Suppressor macrophage treated with lipopolysaccharide for 4 hours (primary cell): ENCODE measurements at regions not wholly inside any gene's neighbourhood (a gene's known extent, or its start where the extent isn't known, plus 50 kb on each side); places are given as distances from the start of the nearest gene placed in this dataset.
"Not testable (repeated sequence)": the region's sequence is repeated elsewhere in the genome, so short reads cannot be mapped to it uniquely, and the experiment has no call there.

Experiments used
- DNase-seq: peaks from one replicate; pipeline ENCODE4 v3.0.0-alpha.2; 2020

GRCh38 chr16:65279576-65279975 is 157.7 kb upstream of the CDH11 start:
- DNase-seq = no peak

- no peak for DNase-seq
Measured at GRCh38 chr16:65278874-65279273, 157.0 kb upstream of the CDH11 start.

GRCh38 chr16:65274566-65274965 is 152.7 kb upstream of the CDH11 start:
- no peak for DNase-seq

DNA sequence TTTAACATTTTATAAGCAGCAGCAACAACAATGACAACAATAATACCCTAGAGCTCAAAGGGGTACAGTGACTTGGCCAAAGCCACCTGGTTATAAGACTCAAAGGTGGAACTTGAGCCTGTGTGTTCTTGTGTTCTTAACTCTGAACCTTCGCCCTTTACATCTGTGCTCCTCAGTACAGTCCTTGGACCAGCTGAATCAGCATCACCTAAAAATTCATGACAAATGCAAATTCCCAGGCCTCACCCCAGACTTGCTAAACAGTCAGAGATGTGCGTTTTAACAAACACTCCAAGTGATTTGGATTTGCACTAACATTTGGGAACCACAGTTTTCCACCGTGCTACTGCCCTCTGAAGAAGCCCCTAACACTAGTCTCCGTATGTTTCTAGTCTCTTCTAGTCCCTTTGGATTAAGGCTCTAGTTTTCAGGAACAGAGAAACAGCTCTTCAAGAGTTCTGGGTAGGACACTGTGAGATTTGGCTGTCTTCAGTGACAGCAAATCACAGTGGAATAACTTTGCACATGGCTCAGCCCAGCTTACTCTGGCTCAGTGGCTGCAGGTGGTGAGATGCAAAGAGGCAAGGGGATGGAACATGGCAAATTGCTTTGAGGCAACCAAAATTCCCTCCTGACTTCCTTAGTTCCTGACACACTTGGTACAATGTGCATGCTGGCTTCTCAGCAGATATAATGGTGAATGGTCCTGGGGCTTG is 151.0 kb upstream of the CDH11 start:
- DNase-seq = no peak

- no peak for DNase-seq
Measured at GRCh38 chr16:65271996-65272395, 150.1 kb upstream of the CDH11 start.

- DNase-seq = no peak
Measured at GRCh38 chr16:65268331-65268730, 146.5 kb upstream of the CDH11 start.

DNA sequence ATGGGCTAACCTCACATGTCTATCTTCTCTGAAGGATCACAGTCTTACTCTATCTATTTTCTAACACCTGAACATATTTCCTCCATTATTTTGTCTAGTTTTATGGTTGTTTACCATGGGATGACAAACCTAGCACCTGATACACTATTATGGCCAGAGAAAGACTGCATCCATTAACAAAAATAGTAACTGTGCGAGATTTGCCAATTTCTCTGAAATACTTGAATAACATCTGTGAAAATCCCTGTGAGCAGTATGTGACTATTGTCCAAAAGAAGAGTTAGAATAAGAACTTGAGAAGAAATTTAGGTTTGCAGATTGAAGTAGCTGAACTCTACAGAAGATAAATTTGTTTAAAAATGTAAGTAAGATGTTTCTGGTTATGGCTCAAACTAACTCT is 142.0 kb upstream of the CDH11 start:
- DNase-seq = no peak

DNA sequence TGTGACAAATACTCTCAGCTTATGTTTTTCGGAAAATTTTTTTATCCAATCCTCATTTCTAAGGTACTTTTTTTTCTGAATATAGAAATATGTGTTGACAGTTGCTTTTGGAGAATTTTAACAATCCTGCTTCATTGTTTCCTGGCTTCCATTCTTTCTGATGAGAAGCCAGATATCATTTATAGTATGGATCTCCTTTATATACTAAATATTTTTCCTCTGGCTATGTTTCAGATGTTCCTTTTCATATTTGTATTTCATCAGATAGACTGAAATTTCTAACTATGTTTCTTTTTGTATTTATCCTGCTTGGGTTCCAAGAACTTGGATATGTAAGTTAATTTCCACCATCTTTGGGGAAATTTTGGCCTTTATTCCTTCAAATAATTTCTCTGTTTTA is 138.9 kb upstream of the CDH11 start:
- no peak for DNase-seq

GRCh38 chr16:65254144-65254543 is 132.3 kb upstream of the CDH11 start:
- DNase-seq = no peak

DNA sequence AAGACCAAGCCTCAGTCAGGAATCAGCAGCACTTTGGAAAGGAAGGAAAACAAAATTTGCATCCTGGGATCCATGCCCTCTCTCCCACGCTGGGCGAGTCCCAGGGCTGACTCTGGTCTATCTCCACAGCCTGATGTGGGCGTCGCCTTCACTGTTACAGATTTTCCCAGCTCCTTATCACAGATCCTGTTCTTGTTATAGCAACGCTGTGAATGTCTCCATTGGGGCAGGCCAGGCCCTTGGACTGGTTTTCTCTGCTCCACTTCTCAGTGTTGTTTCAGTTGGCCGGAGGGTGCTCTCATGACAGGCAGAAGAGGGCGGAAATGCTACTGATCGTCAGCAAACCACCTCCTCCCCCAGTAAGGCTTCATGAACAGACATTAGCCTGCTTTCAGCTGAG is 127.9 kb upstream of the CDH11 start:
- no peak for DNase-seq

- DNase-seq = no peak
Measured at GRCh38 chr16:65244787-65245186, 122.9 kb upstream of the CDH11 start.

- DNase-seq = no peak
Measured at GRCh38 chr16:65235339-65236177, 113.7 kb upstream of the CDH11 start.

- DNase-seq = not testable (repeated sequence)
Measured at GRCh38 chr16:65234721-65235320, 113.0 kb upstream of the CDH11 start.

DNA sequence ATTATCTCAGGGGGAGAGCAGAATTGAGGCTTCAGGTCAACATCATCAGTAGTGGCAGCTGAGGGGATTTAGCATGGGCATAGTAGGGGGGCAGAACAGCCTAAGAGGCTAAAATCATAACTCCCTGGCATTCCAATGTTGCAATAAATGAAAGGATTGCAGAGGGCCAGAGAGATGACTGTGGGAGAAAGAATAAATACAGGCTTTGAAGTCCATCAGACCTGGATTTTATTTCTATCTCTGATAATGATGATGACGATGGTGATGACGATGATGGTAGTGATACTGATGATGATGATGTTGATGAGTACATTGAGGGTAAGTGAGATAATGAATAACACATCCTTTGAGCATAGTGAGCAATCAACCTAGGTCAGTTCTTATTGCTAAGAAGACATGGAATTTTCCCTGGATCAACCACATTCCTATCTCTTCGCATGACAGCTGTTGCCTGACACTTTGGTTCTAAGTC is 107.4 kb upstream of the CDH11 start:
- DNase-seq = no peak

DNA sequence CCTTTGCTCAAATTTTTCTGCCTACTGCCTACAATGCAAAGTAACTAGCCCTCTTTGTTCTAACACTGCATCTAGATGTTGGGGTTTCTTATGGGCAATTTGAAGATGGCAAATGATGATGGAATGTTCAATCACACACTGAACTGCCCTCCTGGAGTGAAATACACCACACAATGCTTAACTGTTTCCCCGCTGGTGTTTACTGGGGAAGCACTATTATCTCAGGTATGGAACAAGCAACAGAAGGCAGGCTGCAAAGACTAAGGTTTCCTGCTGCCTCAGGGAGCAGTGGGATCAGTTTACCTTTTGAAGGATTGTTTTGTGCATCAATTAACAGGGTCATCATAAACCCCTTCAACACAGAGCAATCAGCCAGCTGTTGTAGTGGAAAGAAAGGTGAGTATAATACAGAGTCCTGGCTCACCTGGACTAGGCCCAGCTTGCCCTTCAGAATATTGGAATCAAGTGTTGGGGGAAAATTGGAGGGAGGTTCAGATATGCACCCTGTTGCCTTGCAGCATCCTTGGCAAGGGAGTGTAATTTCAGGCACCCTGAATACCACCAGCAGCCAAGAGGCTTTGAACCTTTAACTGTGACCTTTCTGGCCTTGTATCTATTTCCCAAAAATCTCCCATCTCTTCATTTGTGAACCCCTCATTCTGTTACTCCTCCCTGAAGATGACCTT is 105.4 kb upstream of the CDH11 start:
- DNase-seq = no peak

GRCh38 chr16:65226077-65226476 is 104.2 kb upstream of the CDH11 start:
- DNase-seq = no peak

DNA sequence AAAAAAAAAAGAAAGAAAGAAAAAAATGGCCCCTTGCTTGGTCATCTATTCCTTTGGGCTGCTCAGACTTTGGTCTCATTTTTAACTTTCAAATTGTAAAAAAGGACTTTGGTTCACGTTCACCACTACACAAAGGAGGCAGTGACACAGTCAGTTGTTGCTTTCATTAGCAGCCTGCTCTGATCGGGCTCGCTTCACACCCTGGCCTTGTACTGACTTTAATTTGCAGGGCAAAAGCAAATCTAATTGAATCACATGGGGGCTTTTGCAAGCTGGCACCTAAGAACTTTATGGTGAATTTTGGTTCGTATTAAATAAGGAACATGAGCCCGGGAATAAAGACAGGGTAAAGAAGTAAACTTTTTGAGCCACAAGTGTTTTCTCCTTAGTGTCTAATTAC is 103.6 kb upstream of the CDH11 start:
- DNase-seq = no peak

DNA sequence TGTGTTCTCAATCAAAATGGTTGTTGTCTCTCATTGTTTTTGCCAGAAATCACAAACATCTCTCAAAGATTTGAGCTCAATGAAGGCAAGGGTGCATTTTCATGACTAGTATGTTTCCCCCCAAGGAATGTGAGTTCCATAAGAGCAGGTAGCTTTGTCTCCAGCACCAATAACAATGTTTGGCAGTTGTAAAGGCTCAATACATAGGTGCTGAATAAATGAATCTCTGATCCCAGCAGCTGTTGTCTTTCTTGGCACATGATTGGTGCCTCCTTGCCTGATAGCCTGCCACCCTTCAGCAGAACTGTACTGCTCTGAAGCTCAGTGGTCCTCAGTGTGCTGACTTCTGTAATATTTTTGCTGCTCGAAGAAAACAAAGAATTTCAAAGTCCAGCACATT is 103.1 kb upstream of the CDH11 start:
- no peak for DNase-seq

GRCh38 chr16:65224471-65224870 is 102.6 kb upstream of the CDH11 start:
- no peak for DNase-seq

- DNase-seq = no peak
Measured at GRCh38 chr16:65223335-65223734, 101.5 kb upstream of the CDH11 start.

GRCh38 chr16:65222536-65222935 is 100.7 kb upstream of the CDH11 start:
- DNase-seq = no peak

- DNase-seq = no peak
Measured at GRCh38 chr16:65222049-65222448, 100.2 kb upstream of the CDH11 start.

DNA sequence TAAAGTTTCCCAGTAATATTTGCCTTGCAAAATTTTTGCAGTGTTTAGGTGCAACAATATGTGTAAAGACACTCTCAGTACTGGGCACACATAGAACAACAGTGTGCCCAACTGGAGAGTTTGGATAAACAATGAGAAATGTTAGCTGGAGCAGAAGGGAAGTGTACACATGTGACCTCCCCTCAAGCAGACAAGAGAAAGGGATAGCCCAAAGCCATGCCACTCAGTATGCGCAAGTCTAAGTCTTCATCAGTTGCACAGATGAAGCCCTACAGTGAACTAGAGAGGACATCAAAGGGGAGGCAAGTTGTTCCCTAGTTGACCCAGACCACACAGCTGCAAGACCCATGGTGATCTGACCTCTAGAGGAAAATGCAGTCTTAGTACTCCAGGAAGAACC is 97.9 kb upstream of the CDH11 start:
- no peak for DNase-seq
